GM12872 (cell line): ENCODE measurements at regions not wholly inside any gene's neighbourhood (a gene's known extent, or its start where the extent isn't known, plus 50 kb on each side); places are given as distances from the start of the nearest gene placed in this dataset.

ENCODE experiments used
- CTCF ChIP-seq: IDR thresholded peaks from 3 replicates; pipeline ENCODE4 v1.5.1; 2011; ENCODE audit warnings: low read depth, mild to moderate bottlenecking, low read length, moderate library complexity; ENCODE audit not compliant: insufficient read depth

GRCh38 chr11:80698637-80699036, 1257.8 kb upstream of the TENM4 start:
- TF ChIP-seq CTCF, result no peak

- TF ChIP-seq CTCF, result no peak
Observed at GRCh38 chr11:80694385-80694784, 1253.6 kb upstream of the TENM4 start.

GRCh38 chr11:80687941-80688340, 1247.1 kb upstream of the TENM4 start:
- no peak for TF ChIP-seq CTCF

GRCh38 chr11:80686889-80687288, 1246.1 kb upstream of the TENM4 start:
- TF ChIP-seq CTCF, result no peak

- TF ChIP-seq CTCF, result no peak
Observed at GRCh38 chr11:80673566-80673965, 1232.7 kb upstream of the TENM4 start.

GRCh38 chr11:80669620-80670019, 1228.8 kb upstream of the TENM4 start:
- TF ChIP-seq CTCF, result no peak

GRCh38 chr11:80668039-80668438, 1227.2 kb upstream of the TENM4 start:
- no peak for TF ChIP-seq CTCF

- no peak for TF ChIP-seq CTCF
Observed at GRCh38 chr11:80655834-80656233, 1215.0 kb upstream of the TENM4 start.
